ENCODE measurements at regions not wholly inside any gene's neighbourhood (a gene's known extent, or its start where the extent isn't known, plus 50 kb on each side); places are given as distances from the start of the nearest gene placed in this dataset.
A peak's percentile ranks its signal among the peaks of the same experiment; 100 is the strongest.

DNA sequence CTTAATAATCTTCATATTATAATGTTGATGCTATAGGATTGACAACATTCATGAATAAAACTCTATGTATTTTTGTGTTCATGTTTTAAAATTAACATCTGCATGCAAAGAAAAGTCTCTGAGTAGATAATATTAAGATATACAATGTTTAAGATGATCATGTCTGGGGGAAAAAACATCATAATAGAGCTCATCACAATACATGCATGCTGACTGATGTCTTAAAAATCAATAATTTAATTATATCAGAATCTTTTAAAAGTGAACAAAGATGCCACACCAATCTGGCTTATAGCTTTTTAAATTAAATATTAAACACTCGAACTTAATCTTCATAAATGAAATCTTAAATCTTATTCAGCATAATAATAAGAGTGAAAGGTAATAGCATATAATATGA is 933.9 kb upstream of the MIR17HG start:
- no peak overlapping the region for H3K27ac ChIP-seq
- H3K9me2 ChIP-seq (ENCODE audit: insufficient read depth), result no peaks in the 10 kb centered on the region
- no peak overlapping the region for H2AFZ ChIP-seq
- intact Hi-C loops (cut with micrococcal nuclease; ENCODE audit: unreplicated experiment), result no loop called here
- H3K4me1 ChIP-seq (replicated peaks; ENCODE audit: insufficient read depth), result peaks cover 12% of the 10 kb centered on the region
- H3K79me2 ChIP-seq (ENCODE audit: low read depth), result no peaks in the 10 kb centered on the region
- H4K20me1 ChIP-seq (ENCODE audit: insufficient read depth), result no peaks in the 10 kb centered on the region
- no TSS peak for BruUV-seq (replicated peaks)
- no peaks in the 10 kb centered on the region for H3F3A ChIP-seq (ENCODE audit: insufficient read depth, low read depth)
- ChIA-PET POLR2A (ENCODE audit: unreplicated experiment) (no interaction called here), CTCF (no interaction called here)
- H3K27me3 ChIP-seq (ENCODE audit: insufficient read depth, low read depth), result no peaks in the 10 kb centered on the region
- no peak overlapping the region for H3K4me3 ChIP-seq
- no peak for DNase-seq
- H3K9me3 ChIP-seq (ENCODE audit: insufficient read depth, low read depth), result no peaks in the 10 kb centered on the region
- TF ChIP-seq EZH2 (IDR thresholded peaks at IDR 0.05; ENCODE audit: low read depth), result no peak
- no peak overlapping the region for H3K4me2 ChIP-seq
- H3K36me3 ChIP-seq (ENCODE audit: low read depth), result 0 out of 2 replicates have a peak, but pooled peaks cover 4% of the 10 kb centered on the region

DNA sequence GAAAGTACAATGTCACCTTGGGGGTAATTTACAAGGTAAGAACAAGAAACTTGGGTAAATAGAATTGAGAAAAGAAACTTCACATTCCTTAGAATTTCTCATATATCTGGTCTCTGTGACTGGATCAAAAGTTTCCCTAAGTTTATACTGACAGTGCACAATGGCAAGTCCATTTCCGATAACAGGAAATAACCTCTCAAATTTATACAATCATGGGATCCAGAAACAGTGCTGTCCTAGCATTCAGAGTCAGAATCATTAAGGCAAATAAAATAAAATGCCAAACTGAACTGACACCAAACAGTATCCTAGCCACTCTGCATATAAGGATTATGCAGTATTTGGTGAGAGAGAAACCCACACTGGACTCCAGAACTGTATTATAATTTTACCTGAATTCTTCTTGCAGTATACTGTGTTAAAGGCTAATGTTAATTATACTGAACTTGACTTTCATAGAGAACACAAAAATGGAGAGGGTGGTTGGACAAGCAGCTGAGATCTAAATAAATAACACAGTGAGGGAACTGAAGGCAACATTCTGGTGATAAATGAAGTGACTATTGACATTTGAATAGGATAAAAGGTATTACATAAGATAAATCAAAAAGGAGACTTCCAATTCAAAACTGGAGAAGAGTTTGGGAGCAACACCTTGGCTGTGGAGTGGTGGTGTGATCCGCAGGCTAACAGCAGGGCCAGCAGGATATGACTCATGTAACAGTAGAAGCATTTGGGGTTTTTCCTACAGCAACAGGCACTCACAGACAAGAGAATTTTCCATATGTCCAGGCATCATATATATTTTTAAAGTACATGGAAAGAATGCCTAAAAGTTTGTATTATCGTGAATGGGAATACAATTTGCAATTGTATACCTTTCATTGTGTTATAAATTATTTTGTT is 932.5 kb upstream of the MIR17HG start:
- BruUV-seq (replicated peaks), result no TSS peak
- peak overlapping the region; percentile 20; the same call in 1 of the 2 replicates for H3K27ac ChIP-seq
- no peak overlapping the region for H3K4me3 ChIP-seq
- ChIA-PET POLR2A (ENCODE audit: unreplicated experiment) (interaction anchor here (0.6 kb wide), 1 partner anchor 29 kb away, joined by 3 read pairs; no protein-coding TSS in a partner anchor), CTCF (no interaction called here)
- H3K27me3 ChIP-seq (ENCODE audit: insufficient read depth, low read depth), result no peaks in the 10 kb centered on the region
- 0 out of 2 replicates have a peak, but pooled peaks cover 4% of the 10 kb centered on the region for H3K36me3 ChIP-seq (ENCODE audit: low read depth)
- no peak for TF ChIP-seq EZH2 (IDR thresholded peaks at IDR 0.05; ENCODE audit: low read depth)
- TF ChIP-seq, protein P1, sequence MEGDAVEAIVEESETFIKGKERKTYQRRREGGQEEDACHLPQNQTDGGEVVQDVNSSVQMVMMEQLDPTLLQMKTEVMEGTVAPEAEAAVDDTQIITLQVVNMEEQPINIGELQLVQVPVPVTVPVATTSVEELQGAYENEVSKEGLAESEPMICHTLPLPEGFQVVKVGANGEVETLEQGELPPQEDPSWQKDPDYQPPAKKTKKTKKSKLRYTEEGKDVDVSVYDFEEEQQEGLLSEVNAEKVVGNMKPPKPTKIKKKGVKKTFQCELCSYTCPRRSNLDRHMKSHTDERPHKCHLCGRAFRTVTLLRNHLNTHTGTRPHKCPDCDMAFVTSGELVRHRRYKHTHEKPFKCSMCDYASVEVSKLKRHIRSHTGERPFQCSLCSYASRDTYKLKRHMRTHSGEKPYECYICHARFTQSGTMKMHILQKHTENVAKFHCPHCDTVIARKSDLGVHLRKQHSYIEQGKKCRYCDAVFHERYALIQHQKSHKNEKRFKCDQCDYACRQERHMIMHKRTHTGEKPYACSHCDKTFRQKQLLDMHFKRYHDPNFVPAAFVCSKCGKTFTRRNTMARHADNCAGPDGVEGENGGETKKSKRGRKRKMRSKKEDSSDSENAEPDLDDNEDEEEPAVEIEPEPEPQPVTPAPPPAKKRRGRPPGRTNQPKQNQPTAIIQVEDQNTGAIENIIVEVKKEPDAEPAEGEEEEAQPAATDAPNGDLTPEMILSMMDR (conservative IDR thresholded peaks at IDR 0.05), result no peak
- H3K9me3 ChIP-seq (ENCODE audit: insufficient read depth, low read depth), result no peaks in the 10 kb centered on the region
- peaks cover 12% of the 10 kb centered on the region for H3K4me1 ChIP-seq (replicated peaks; ENCODE audit: insufficient read depth)
- no peaks in the 10 kb centered on the region for H3K9me2 ChIP-seq (ENCODE audit: insufficient read depth)
- H4K20me1 ChIP-seq (ENCODE audit: insufficient read depth), result no peaks in the 10 kb centered on the region
- H3K79me2 ChIP-seq (ENCODE audit: low read depth), result no peaks in the 10 kb centered on the region
- peak overlapping the region; percentile 70; the same call in 1 of the 2 replicates for H2AFZ ChIP-seq
- DNase-seq, result peak in 1 of 2 experiments; percentile 12
- intact Hi-C loops (cut with micrococcal nuclease; ENCODE audit: unreplicated experiment), result no loop called here
- no peaks in the 10 kb centered on the region for H3F3A ChIP-seq (ENCODE audit: insufficient read depth, low read depth)
- peak overlapping the region; percentile 27; the same call in 1 of the 2 replicates for H3K4me2 ChIP-seq

DNA sequence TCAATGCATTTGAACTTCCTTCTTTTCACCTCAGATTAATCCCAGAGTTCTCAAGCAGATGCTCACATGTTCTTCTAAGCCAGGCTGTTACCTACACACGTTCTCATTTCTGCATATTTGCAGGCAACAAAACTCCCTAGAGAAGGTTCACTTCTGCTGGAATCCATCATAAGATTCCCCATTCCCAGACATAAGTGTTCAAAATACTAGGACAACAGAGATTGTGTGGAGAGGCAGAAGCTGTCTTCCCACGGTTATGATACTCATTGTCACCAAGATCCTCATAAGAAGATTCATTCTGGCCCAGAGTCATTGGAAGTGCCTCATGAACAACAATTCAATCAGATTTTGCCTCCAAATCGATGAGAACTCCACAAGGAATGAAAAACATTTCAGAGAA is 931.6 kb upstream of the MIR17HG start:
- CTCF ChIA-PET, result no interaction called here

More for the DNA sequence above, 931.6 kb upstream of the MIR17HG start:
- H3K27me3 ChIP-seq (ENCODE audit: insufficient read depth, low read depth), result no peaks in the 10 kb centered on the region
- H4K20me1 ChIP-seq (ENCODE audit: insufficient read depth), result no peaks in the 10 kb centered on the region
- no peaks in the 10 kb centered on the region for H3K79me2 ChIP-seq (ENCODE audit: low read depth)
- no peak overlapping the region for H2AFZ ChIP-seq
- H3K4me2 ChIP-seq, result no peak overlapping the region
- 0 out of 2 replicates have a peak, but pooled peaks cover 4% of the 10 kb centered on the region for H3K36me3 ChIP-seq (ENCODE audit: low read depth)
- intact Hi-C loops (cut with micrococcal nuclease; ENCODE audit: unreplicated experiment), result no loop called here
- H3K27ac ChIP-seq, result no peak overlapping the region
- POLR2A ChIA-PET (ENCODE audit: unreplicated experiment), result interaction anchor here (0.7 kb wide), 1 partner anchor 30 kb away, joined by 4 read pairs; no protein-coding TSS in a partner anchor
- TF ChIP-seq, protein P1 (conservative IDR thresholded peaks at IDR 0.05), result no peak
- TF ChIP-seq EZH2 (IDR thresholded peaks at IDR 0.05; ENCODE audit: low read depth), result no peak
- H3K4me1 ChIP-seq (replicated peaks; ENCODE audit: insufficient read depth), result peaks cover 12% of the 10 kb centered on the region
- no peaks in the 10 kb centered on the region; the same call in 1 of the 2 replicates for H3K9me3 ChIP-seq (ENCODE audit: insufficient read depth, low read depth)
- H3K9me2 ChIP-seq (ENCODE audit: insufficient read depth), result no peaks in the 10 kb centered on the region
- BruUV-seq (replicated peaks), result no TSS peak
- H3F3A ChIP-seq (ENCODE audit: insufficient read depth, low read depth), result no peaks in the 10 kb centered on the region
- no peak for DNase-seq
- H3K4me3 ChIP-seq, result no peak overlapping the region
